IPS DF 4.7 (cell line): ENCODE measurements at regions not wholly inside any gene's neighbourhood (a gene's known extent, or its start where the extent isn't known, plus 50 kb on each side); places are given as distances from the start of the nearest gene placed in this dataset.
"Not testable (repeated sequence)": the region's sequence is repeated elsewhere in the genome, so short reads cannot be mapped to it uniquely, and the experiment has no call there.

Experiments used
- DNase-seq: peaks from one replicate; pipeline ENCODE4 v3.0.0-alpha.2; 2013; ENCODE audit warnings: low spot score; ENCODE audit errors: extremely low read depth

GRCh38 chr2:217597681-217598080, 405.1 kb downstream of the TNS1 start:
- no peak for DNase-seq

GRCh38 chr2:217597145-217597544, 405.6 kb downstream of the TNS1 start:
- DNase-seq, result no peak

GRCh38 chr2:217593732-217594131, 409.1 kb downstream of the TNS1 start:
- no peak for DNase-seq

- DNase-seq, result no peak
Measured at GRCh38 chr2:217588266-217588665, 414.5 kb downstream of the TNS1 start.

- DNase-seq, result no peak
Measured at GRCh38 chr2:217585362-217585761, 417.4 kb downstream of the TNS1 start.

- DNase-seq, result not testable (repeated sequence)
Measured at GRCh38 chr2:217580407-217580806, 422.4 kb downstream of the TNS1 start.

- no peak for DNase-seq
Measured at GRCh38 chr2:217573571-217573970, 429.2 kb downstream of the TNS1 start.

- DNase-seq, result no peak
Measured at GRCh38 chr2:217570394-217570793, 432.4 kb downstream of the TNS1 start.

GRCh38 chr2:217568289-217568971, 434.4 kb downstream of the TNS1 start:
- no peak for DNase-seq

GRCh38 chr2:217563565-217563964, 439.2 kb downstream of the TNS1 start:
- DNase-seq, result no peak

- DNase-seq, result no peak
Measured at GRCh38 chr2:217562871-217563480, 439.8 kb downstream of the TNS1 start.

- DNase-seq, result no peak
Measured at GRCh38 chr2:217559084-217559483, 443.7 kb downstream of the TNS1 start.

GRCh38 chr2:217555081-217555876, 447.5 kb downstream of the TNS1 start:
- DNase-seq, result no peak

GRCh38 chr2:217553679-217554078, 449.1 kb downstream of the TNS1 start:
- DNase-seq, result no peak

- DNase-seq, result no peak
Measured at GRCh38 chr2:217553202-217553601, 449.6 kb downstream of the TNS1 start.

- DNase-seq, result no peak
Measured at GRCh38 chr2:217552081-217552480, 450.7 kb downstream of the TNS1 start.

GRCh38 chr2:217551252-217551899, 451.4 kb downstream of the TNS1 start:
- DNase-seq, result peak; percentile 38

GRCh38 chr2:217539126-217539525, 463.7 kb downstream of the TNS1 start:
- no peak for DNase-seq

GRCh38 chr2:217538719-217539118, 464.1 kb downstream of the TNS1 start:
- DNase-seq, result no peak

GRCh38 chr2:217535957-217536708, 466.7 kb downstream of the TNS1 start:
- DNase-seq, result no peak

GRCh38 chr2:217530392-217531090, 472.3 kb downstream of the TNS1 start:
- no peak for DNase-seq
